AG04449 (cell line): ENCODE measurements at regions not wholly inside any gene's neighbourhood (a gene's known extent, or its start where the extent isn't known, plus 50 kb on each side); places are given as distances from the start of the nearest gene placed in this dataset.

Experiments used
- CTCF ChIA-PET: fragments of 350-600 bp; formaldehyde crosslinking; extraction: SDS; loops from one replicate; lab custom pipeline; 2021; ENCODE audit warnings: antibody characterized with exemption; lab: Yijun Ruan, JAX
- POLR2A ChIA-PET: fragments of 400-600, 350-600 bp; formaldehyde crosslinking; extraction: SDS; loops from one replicate; lab custom pipeline; 2020; ENCODE audit warnings: antibody characterized with exemption, inconsistent platforms; lab: Yijun Ruan, JAX
- DNase-seq: peaks from one replicate; pipeline ENCODE4 v3.0.0-alpha.2; 2010; ENCODE audit warnings: low read depth, low spot score
- H3K4me3 ChIP-seq: 2 replicates; pipeline ENCODE4 v1.5.1; 2011; ENCODE audit warnings: low read depth, mild to moderate bottlenecking, control low read depth, low read length
- CTCF ChIP-seq: IDR thresholded peaks from one replicate; pipeline ENCODE4 v1.5.1; 2011; ENCODE audit warnings: mild to moderate bottlenecking, moderate library complexity, low read length, control low read depth, inconsistent platforms; ENCODE audit not compliant: insufficient read depth; ENCODE audit errors: missing control alignments

DNA sequence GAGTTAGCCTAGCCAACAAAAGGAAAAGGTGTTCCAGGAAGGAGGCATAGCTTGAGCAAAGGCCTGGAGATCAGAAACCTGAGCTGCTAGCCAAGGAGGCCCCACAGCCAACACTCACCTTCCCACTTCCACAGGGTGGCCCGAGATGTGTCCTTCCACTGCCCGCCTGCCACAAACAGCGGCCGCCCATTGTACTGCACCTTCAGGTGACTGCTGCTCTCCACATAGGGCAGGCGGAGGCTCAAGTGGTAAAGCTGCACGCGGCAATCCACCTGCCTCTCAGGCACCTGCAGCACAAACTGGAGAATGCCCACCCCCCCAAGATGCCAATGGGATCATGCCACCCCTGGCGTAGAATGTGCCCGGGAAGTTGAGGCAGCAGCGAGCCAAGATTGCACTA, 111.5 kb downstream of the RMI2 start:
- POLR2A ChIA-PET = no interaction called here
- no peak for DNase-seq
- CTCF ChIA-PET = no interaction called here
- no peak for TF ChIP-seq CTCF
- no peak overlapping the region for H3K4me3 ChIP-seq

DNA sequence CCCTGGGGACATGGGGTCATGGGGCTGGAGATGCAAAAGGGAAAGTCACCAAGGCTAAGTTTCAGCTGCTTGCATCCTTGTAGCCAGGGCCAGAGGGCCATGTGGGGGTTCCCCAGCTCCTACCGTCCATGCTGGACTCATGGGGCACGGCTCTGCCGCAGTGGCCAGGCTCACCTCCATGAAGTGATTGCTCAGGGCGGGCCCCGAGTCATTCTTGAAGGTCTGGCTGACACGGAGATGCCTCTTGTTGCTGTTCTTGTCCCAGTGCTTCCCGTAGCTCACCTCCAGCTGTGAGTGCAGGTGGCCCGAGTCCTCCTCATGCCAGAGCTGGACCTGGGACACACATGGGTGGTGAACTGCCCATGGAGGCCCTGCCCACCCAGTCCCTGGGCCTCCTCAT, 114.5 kb downstream of the RMI2 start:
- CTCF ChIA-PET = interaction anchor here (0.9 to 1.0 kb wide), 2 partner anchors 10 to 29 kb away, joined by 3 to 4 read pairs; no protein-coding TSS in a partner anchor
- no peak for TF ChIP-seq CTCF
- H3K4me3 ChIP-seq = no peak overlapping the region
- POLR2A ChIA-PET = no interaction called here
- no peak for DNase-seq

GRCh38 chr16:11460820-11461594, 115.7 kb downstream of the RMI2 start:
- ChIA-PET CTCF (no interaction called here), POLR2A (no interaction called here)
- TF ChIP-seq CTCF = no peak
- H3K4me3 ChIP-seq = no peak overlapping the region
- no peak for DNase-seq

DNA sequence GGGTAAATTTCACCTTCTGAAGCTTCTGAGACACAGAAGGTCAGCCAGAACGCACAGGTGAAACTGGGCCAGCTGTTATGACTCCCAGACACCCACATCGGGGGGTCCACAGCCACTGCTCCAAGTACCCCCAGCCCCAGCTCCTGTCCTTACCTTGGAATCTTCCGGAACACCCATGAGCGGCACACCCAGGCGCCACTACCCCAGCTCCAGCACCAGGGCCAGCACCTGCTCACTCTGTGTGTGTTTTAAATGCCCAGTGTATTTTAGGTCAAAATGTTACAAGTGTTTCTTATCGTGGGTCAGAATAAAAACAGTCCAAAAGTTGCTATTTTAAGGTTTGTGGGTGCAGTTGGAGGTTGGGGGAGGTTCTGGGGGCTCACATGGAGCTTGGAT, 116.3 kb downstream of the RMI2 start:
- CTCF ChIA-PET = no interaction called here
- H3K4me3 ChIP-seq = no peak overlapping the region
- no peak for DNase-seq
- POLR2A ChIA-PET = no interaction called here
- TF ChIP-seq CTCF = no peak

- no peak for DNase-seq
- H3K4me3 ChIP-seq = no peak overlapping the region
- TF ChIP-seq CTCF = no peak
- CTCF ChIA-PET = no interaction called here
- POLR2A ChIA-PET = no interaction called here
Measured at GRCh38 chr16:11462036-11462435, 116.8 kb downstream of the RMI2 start.

DNA sequence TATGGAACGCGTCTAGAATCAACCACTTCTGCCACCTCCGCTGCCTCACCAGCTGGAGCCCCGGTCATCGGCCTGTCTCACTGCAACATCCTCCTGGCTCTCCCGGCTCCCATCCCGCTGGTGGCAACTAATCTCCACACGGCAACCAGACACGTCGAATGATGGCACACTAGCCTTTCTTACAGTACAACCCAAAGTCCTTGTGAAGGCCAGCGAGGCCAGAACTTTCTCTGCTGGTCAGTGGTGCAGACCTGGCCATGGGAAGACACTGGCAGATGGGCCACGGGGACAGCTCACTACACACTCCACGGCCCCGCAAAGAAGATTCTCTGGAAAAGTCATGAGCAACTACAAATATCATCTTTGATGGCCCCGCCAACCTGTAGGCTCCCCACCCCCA, 117.6 kb downstream of the RMI2 start:
- ChIA-PET CTCF (no interaction called here), POLR2A (no interaction called here)
- no peak for DNase-seq
- TF ChIP-seq CTCF = no peak
- no peak overlapping the region for H3K4me3 ChIP-seq
